GM19455 (cell line): ENCODE measurements at regions not wholly inside any gene's neighbourhood (a gene's known extent, or its start where the extent isn't known, plus 50 kb on each side); places are given as distances from the start of the nearest gene placed in this dataset.

Source experiments
- ATAC-seq: cut with Tn5 transposase; IDR thresholded peaks from one replicate; pipeline ENCODE4 v1.9.1; 2021; ENCODE audit not compliant: unreplicated experiment

GRCh38 chr5:58121391-58121790 is 338.5 kb downstream of the PLK2 start:
- no peak for ATAC-seq

- ATAC-seq = no peak
These were observed 342.3 kb downstream of the PLK2 start for GRCh38 chr5:58117542-58117941.

- no peak for ATAC-seq
These were observed 343.5 kb downstream of the PLK2 start for GRCh38 chr5:58116346-58116745.

- no peak for ATAC-seq
These were observed 344.1 kb downstream of the PLK2 start for GRCh38 chr5:58115811-58116210.

GRCh38 chr5:58114324-58114723 is 345.6 kb downstream of the PLK2 start:
- no peak for ATAC-seq

- no peak for ATAC-seq
These were observed 346.7 kb downstream of the PLK2 start for GRCh38 chr5:58113172-58113571.

GRCh38 chr5:58108511-58108910 is 351.4 kb downstream of the PLK2 start:
- no peak for ATAC-seq

GRCh38 chr5:58107704-58108103 is 352.2 kb downstream of the PLK2 start:
- no peak for ATAC-seq

- ATAC-seq = no peak
These were observed 353.0 kb downstream of the PLK2 start for GRCh38 chr5:58106754-58107410.

GRCh38 chr5:58105836-58106235 is 354.1 kb downstream of the PLK2 start:
- no peak for ATAC-seq

- ATAC-seq = no peak
These were observed 360.6 kb downstream of the PLK2 start for GRCh38 chr5:58099257-58099656.

GRCh38 chr5:58094031-58094430 is 365.9 kb downstream of the PLK2 start:
- ATAC-seq = no peak

GRCh38 chr5:58090704-58091103 is 369.2 kb downstream of the PLK2 start:
- no peak for ATAC-seq

- ATAC-seq = no peak
These were observed 370.9 kb downstream of the PLK2 start for GRCh38 chr5:58088941-58089340.

- ATAC-seq = no peak
These were observed 372.0 kb downstream of the PLK2 start for GRCh38 chr5:58087905-58088304.

- ATAC-seq = no peak
These were observed 372.8 kb downstream of the PLK2 start for GRCh38 chr5:58087123-58087522.

GRCh38 chr5:58085800-58086199 is 374.1 kb downstream of the PLK2 start:
- ATAC-seq = no peak

- no peak for ATAC-seq
These were observed 378.5 kb downstream of the PLK2 start for GRCh38 chr5:58081435-58081834.

- ATAC-seq = no peak
These were observed 379.3 kb downstream of the PLK2 start for GRCh38 chr5:58080573-58080972.

- ATAC-seq = no peak
These were observed 381.9 kb downstream of the PLK2 start for GRCh38 chr5:58077966-58078365.

GRCh38 chr5:58077416-58077815 is 382.5 kb downstream of the PLK2 start:
- no peak for ATAC-seq

GRCh38 chr5:58076483-58077257 is 383.2 kb downstream of the PLK2 start:
- no peak for ATAC-seq

GRCh38 chr5:58075907-58076306 is 384.0 kb downstream of the PLK2 start:
- no peak for ATAC-seq
